ENCODE measurements at regions not wholly inside any gene's neighbourhood (a gene's known extent, or its start where the extent isn't known, plus 50 kb on each side); places are given as distances from the start of the nearest gene placed in this dataset.
A peak's percentile ranks its signal among the peaks of the same experiment; 100 is the strongest.

DNA sequence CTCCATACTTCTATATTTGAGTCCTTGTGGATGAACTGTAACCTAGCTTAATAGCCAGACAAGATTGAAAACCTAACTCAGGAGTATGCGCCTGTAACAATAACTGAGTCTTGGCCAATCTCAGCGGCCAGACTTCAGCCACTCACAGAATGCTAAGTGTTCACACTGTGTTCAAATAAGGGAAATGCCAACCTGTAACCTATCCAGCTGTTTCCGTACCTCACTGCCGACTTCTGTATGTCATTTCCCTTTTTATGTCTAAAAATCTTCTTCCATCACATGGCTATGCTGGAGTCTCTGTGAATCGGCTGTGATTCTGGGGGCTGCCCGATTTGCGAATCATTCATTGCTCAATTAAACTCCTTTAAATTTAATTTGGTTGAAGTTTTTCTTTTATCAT lies 169.2 kb downstream of the NFKBIZ start:
- Histone ChIP-seq H2AFZ (ENCODE audit: low read length) (no peak overlapping the region), H3K27me3 (ENCODE audit: insufficient read depth, low read length, poor library complexity, severe bottlenecking) (no peaks in the 10 kb centered on the region), H3F3A (ENCODE audit: low read depth) (no peaks in the 10 kb centered on the region), H3K9me3 (ENCODE audit: insufficient read depth, low read depth, low read length) (no peaks in the 10 kb centered on the region), H3K9me2 (replicated peaks; ENCODE audit: low read depth, low read length) (no peaks in the 10 kb centered on the region), H3K4me2 (ENCODE audit: low read depth, low read length, poor library complexity, severe bottlenecking) (no peak overlapping the region), H3K4me1 (ENCODE audit: insufficient read depth, low read length, poor library complexity, severe bottlenecking) (peaks cover 9% of the 10 kb centered on the region), H4K20me1 (ENCODE audit: insufficient read depth, low read length, poor library complexity, severe bottlenecking) (no peaks in the 10 kb centered on the region), H3K4me3 (ENCODE audit: low read length, poor library complexity, severe bottlenecking) (no peak overlapping the region), H3K79me2 (ENCODE audit: insufficient read depth, low read length) (no peaks in the 10 kb centered on the region), H3K9ac (ENCODE audit: low read depth, low read length, poor library complexity, severe bottlenecking) (no peak overlapping the region), H3K36me3 (ENCODE audit: insufficient read depth, low read length) (no peaks in the 10 kb centered on the region)
- no peak for TF ChIP-seq CTCF (conservative IDR thresholded peaks at IDR 0.05; ENCODE audit: low read length)
- TF ChIP-seq EZH2phosphoT487 (IDR thresholded peaks at IDR 0.05; ENCODE audit: borderline replicate concordance) = no peak

DNA sequence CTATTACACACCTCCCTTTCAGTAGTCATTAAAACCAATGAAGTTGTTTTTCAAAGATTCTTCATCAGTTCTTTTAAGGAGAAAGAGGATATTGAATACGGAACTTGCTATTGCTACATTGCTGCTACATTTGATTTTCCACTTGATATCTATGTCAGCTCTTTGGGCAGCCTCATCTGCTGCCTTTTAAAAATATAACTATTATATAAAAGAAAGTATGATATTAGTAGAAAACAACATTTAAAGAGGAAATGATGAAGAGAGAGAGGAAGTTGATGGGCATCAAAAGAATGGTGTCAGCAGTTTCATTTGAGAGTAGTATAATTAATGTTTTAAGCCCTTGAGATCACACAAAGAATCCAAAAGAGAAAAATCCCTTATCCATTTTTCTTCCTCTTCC lies 171.4 kb downstream of the NFKBIZ start:
- H3K9ac ChIP-seq (ENCODE audit: low read depth, low read length, poor library complexity, severe bottlenecking) = no peak overlapping the region
- no peak overlapping the region for H3K4me3 ChIP-seq (ENCODE audit: low read length, poor library complexity, severe bottlenecking)
- no peaks in the 10 kb centered on the region for H3K9me2 ChIP-seq (replicated peaks; ENCODE audit: low read depth, low read length)
- H3F3A ChIP-seq (ENCODE audit: low read depth) = no peaks in the 10 kb centered on the region
- no peaks in the 10 kb centered on the region for H4K20me1 ChIP-seq (ENCODE audit: insufficient read depth, low read length, poor library complexity, severe bottlenecking)
- TF ChIP-seq EZH2phosphoT487 (IDR thresholded peaks at IDR 0.05; ENCODE audit: borderline replicate concordance) (no peak), CTCF (conservative IDR thresholded peaks at IDR 0.05; ENCODE audit: low read length) (no peak)
- H3K4me1 ChIP-seq (ENCODE audit: insufficient read depth, low read length, poor library complexity, severe bottlenecking) = peaks cover 9% of the 10 kb centered on the region
- no peaks in the 10 kb centered on the region for H3K36me3 ChIP-seq (ENCODE audit: insufficient read depth, low read length)
- H2AFZ ChIP-seq (ENCODE audit: low read length) = peak overlapping the region; percentile 47; the same call in 1 of the 2 replicates
- no peak overlapping the region for H3K4me2 ChIP-seq (ENCODE audit: low read depth, low read length, poor library complexity, severe bottlenecking)
- H3K9me3 ChIP-seq (ENCODE audit: insufficient read depth, low read depth, low read length) = no peaks in the 10 kb centered on the region
- no peaks in the 10 kb centered on the region for H3K27me3 ChIP-seq (ENCODE audit: insufficient read depth, low read length, poor library complexity, severe bottlenecking)
- H3K79me2 ChIP-seq (ENCODE audit: insufficient read depth, low read length) = no peaks in the 10 kb centered on the region

DNA sequence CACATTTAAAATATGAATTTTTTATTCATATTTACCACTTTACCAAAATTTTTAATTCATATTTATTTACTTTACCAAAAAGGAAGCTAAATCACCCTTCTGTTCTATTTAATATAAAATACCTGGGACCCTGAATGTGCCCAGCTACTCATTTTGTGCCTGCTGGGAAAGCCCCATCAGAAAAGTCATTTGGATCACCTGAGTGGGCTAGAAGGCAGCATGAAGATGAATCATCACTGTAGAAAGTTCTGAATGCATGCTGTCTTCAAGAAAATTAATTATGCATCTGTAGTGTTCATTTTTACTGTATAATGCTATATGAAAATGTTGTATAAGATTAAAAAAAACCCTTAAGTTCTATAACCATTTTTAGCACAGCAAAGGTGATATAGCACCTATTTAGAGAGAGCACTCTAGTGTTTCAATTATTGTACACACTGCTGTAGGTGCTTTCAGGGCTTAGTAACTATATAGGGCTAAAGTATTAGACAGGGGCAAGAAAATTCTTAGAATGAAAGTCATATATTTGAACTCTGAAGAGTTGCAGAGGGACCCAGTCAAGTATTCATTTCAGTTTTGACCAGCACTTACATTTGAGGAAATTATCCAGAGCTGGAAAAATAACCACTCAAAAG lies 175.1 kb downstream of the NFKBIZ start:
- no peak overlapping the region for H3K4me2 ChIP-seq (ENCODE audit: low read depth, low read length, poor library complexity, severe bottlenecking)
- no peaks in the 10 kb centered on the region for H3K9me2 ChIP-seq (replicated peaks; ENCODE audit: low read depth, low read length)
- no peak overlapping the region for H3K9ac ChIP-seq (ENCODE audit: low read depth, low read length, poor library complexity, severe bottlenecking)
- no peaks in the 10 kb centered on the region for H3K9me3 ChIP-seq (ENCODE audit: insufficient read depth, low read depth, low read length)
- no peak overlapping the region for H3K4me3 ChIP-seq (ENCODE audit: low read length, poor library complexity, severe bottlenecking)
- no peaks in the 10 kb centered on the region for H3K79me2 ChIP-seq (ENCODE audit: insufficient read depth, low read length)
- H4K20me1 ChIP-seq (ENCODE audit: insufficient read depth, low read length, poor library complexity, severe bottlenecking) = no peaks in the 10 kb centered on the region
- TF ChIP-seq CTCF (conservative IDR thresholded peaks at IDR 0.05; ENCODE audit: low read length) (no peak), EZH2phosphoT487 (IDR thresholded peaks at IDR 0.05; ENCODE audit: borderline replicate concordance) (no peak)
- no peaks in the 10 kb centered on the region for H3F3A ChIP-seq (ENCODE audit: low read depth)
- no peaks in the 10 kb centered on the region for H3K27me3 ChIP-seq (ENCODE audit: insufficient read depth, low read length, poor library complexity, severe bottlenecking)
- H2AFZ ChIP-seq (ENCODE audit: low read length) = no peak overlapping the region
- H3K4me1 ChIP-seq (ENCODE audit: insufficient read depth, low read length, poor library complexity, severe bottlenecking) = peaks cover 9% of the 10 kb centered on the region
- H3K36me3 ChIP-seq (ENCODE audit: insufficient read depth, low read length) = no peaks in the 10 kb centered on the region

All from Loucy (cell line).